ENCODE measurements at regions not wholly inside any gene's neighbourhood (a gene's known extent, or its start where the extent isn't known, plus 50 kb on each side); places are given as distances from the start of the nearest gene placed in this dataset.
"Not testable (repeated sequence)": the region's sequence is repeated elsewhere in the genome, so short reads cannot be mapped to it uniquely, and the experiment has no call there.

- intact Hi-C loops (cut with DNase I; ENCODE audit: low total_unique reads) (no loop called here), in situ Hi-C loops (cut with MboI; ENCODE audit: low pct_ligation_motif_present in 1 of 4, low pct_unique_long_range_greater_than_20kb in 1 of 4, low sequenced_read_pairs in 3 of 4) (no loop called here)
- Histone ChIP-seq H3K36me3 (no peaks in the 10 kb centered on the region), H3K4me3 (no peak overlapping the region), H3K9me3 (peaks cover 0 to 6% of the 10 kb centered on the region in 2 donors), H3K27ac (no peak overlapping the region), H3K27me3 (no peaks in the 10 kb centered on the region), H3K4me1 (no peaks in the 10 kb centered on the region)
- TF ChIP-seq POLR2AphosphoS5 (IDR thresholded peaks at IDR 0.05): no peak
- no peak for TF ChIP-seq EP300 (IDR thresholded peaks at IDR 0.05; ENCODE audit: low read depth)
- no peak for TF ChIP-seq CTCF (IDR thresholded peaks at IDR 0.05)
- TF ChIP-seq POLR2A (IDR thresholded peaks at IDR 0.05): no peak
- no peak for DNase-seq
- WGBS, 2 donors (ENCODE audit: low coverage in 1 of 2): 74 to 83% methylated on average over 11 to 16 of the region's 16 CpGs
These were observed 138.9 kb upstream of the USP29 start for GRCh38 chr19:56980906-56981305.

- H3K4me1 ChIP-seq; H3K36me3 ChIP-seq; H3K9me3 ChIP-seq; H3K27ac ChIP-seq; in situ Hi-C loops (cut with MboI; ENCODE audit: low pct_ligation_motif_present in 1 of 4, low pct_unique_long_range_greater_than_20kb in 1 of 4, low sequenced_read_pairs in 3 of 4); H3K4me3 ChIP-seq; H3K27me3 ChIP-seq; DNase-seq; intact Hi-C loops (cut with DNase I; ENCODE audit: low total_unique reads): not testable (repeated sequence)
- 87 to 94% methylated on average over 5 to 10 of the region's 10 CpGs for WGBS, 2 donors (ENCODE audit: low coverage in 1 of 2)
These were observed 138.3 kb upstream of the USP29 start for GRCh38 chr19:56981440-56981839.

- in situ Hi-C loops (cut with MboI; ENCODE audit: low pct_ligation_motif_present in 1 of 4, low pct_unique_long_range_greater_than_20kb in 1 of 4, low sequenced_read_pairs in 3 of 4): no loop called here
- DNase-seq: no peak
- intact Hi-C loops (cut with DNase I; ENCODE audit: low total_unique reads): no loop called here
- H3K9me3 ChIP-seq: peaks cover 0 to 6% of the 10 kb centered on the region in 2 donors
- no peaks in the 10 kb centered on the region for H3K4me1 ChIP-seq
- TF ChIP-seq POLR2AphosphoS5 (IDR thresholded peaks at IDR 0.05) (no peak), POLR2A (IDR thresholded peaks at IDR 0.05) (no peak), EP300 (IDR thresholded peaks at IDR 0.05; ENCODE audit: low read depth) (no peak), CTCF (IDR thresholded peaks at IDR 0.05) (no peak)
- H3K27me3 ChIP-seq: no peaks in the 10 kb centered on the region
- no peak overlapping the region for H3K27ac ChIP-seq
- no peak overlapping the region for H3K4me3 ChIP-seq
- WGBS, 2 donors (ENCODE audit: low coverage in 1 of 2): 59 to 60% methylated on average over 4 to 7 of the region's 7 CpGs
- no peaks in the 10 kb centered on the region for H3K36me3 ChIP-seq
These were observed 136.6 kb upstream of the USP29 start for GRCh38 chr19:56983171-56983570.

GRCh38 chr19:56983804-56984203 is 136.0 kb upstream of the USP29 start:
- no peak for TF ChIP-seq POLR2AphosphoS5 (IDR thresholded peaks at IDR 0.05)
- no peak for TF ChIP-seq CTCF (IDR thresholded peaks at IDR 0.05)
- no peak for TF ChIP-seq EP300 (IDR thresholded peaks at IDR 0.05; ENCODE audit: low read depth)
- no peak for TF ChIP-seq POLR2A (IDR thresholded peaks at IDR 0.05)
- in situ Hi-C loops (cut with MboI; ENCODE audit: low pct_ligation_motif_present in 1 of 4, low pct_unique_long_range_greater_than_20kb in 1 of 4, low sequenced_read_pairs in 3 of 4) (no loop called here), intact Hi-C loops (cut with DNase I; ENCODE audit: low total_unique reads) (no loop called here)
- no peak overlapping the region for H3K27ac ChIP-seq
- DNase-seq: no peak
- WGBS, 2 donors (ENCODE audit: low coverage in 1 of 2): 87 to 88% methylated on average over 3 of the region's 3 CpGs
- no peaks in the 10 kb centered on the region for H3K4me1 ChIP-seq
- no peak overlapping the region for H3K4me3 ChIP-seq
- no peaks in the 10 kb centered on the region for H3K36me3 ChIP-seq
- H3K27me3 ChIP-seq: no peaks in the 10 kb centered on the region
- H3K9me3 ChIP-seq: peaks cover 0 to 6% of the 10 kb centered on the region in 2 donors

- TF ChIP-seq EP300 (IDR thresholded peaks at IDR 0.05; ENCODE audit: low read depth) (no peak), POLR2A (IDR thresholded peaks at IDR 0.05) (no peak), CTCF (IDR thresholded peaks at IDR 0.05) (no peak), POLR2AphosphoS5 (IDR thresholded peaks at IDR 0.05) (no peak)
- Histone ChIP-seq H3K4me1 (no peaks in the 10 kb centered on the region), H3K9me3 (peaks cover 0 to 4% of the 10 kb centered on the region in 2 donors), H3K4me3 (no peak overlapping the region), H3K36me3 (no peaks in the 10 kb centered on the region), H3K27me3 (no peaks in the 10 kb centered on the region), H3K27ac (no peak overlapping the region)
- WGBS, 2 donors (ENCODE audit: low coverage in 1 of 2): 69 to 70% methylated on average over 5 to 9 of the region's 9 CpGs
- intact Hi-C loops (cut with DNase I; ENCODE audit: low total_unique reads) (no loop called here), in situ Hi-C loops (cut with MboI; ENCODE audit: low pct_ligation_motif_present in 1 of 4, low pct_unique_long_range_greater_than_20kb in 1 of 4, low sequenced_read_pairs in 3 of 4) (no loop called here)
- DNase-seq: no peak
These were observed 133.4 kb upstream of the USP29 start for GRCh38 chr19:56986386-56986785.

Measured in transverse colon (tissue), 4 donors.